CD14-positive monocyte (primary cell): ENCODE measurements at regions not wholly inside any gene's neighbourhood (a gene's known extent, or its start where the extent isn't known, plus 50 kb on each side); places are given as distances from the start of the nearest gene placed in this dataset.

Experiments
- DNase-seq, 3 donors: peaks; one replicate each; pipeline ENCODE4 v3.0.0-alpha.2; 2011 to 2022
- H2AFZ ChIP-seq: 2 replicates; pipeline ENCODE4 v1.6.0; 2012; ENCODE audit warnings: mild to moderate bottlenecking, low read depth, low read length, inconsistent platforms; ENCODE audit not compliant: insufficient read depth, poor library complexity, severe bottlenecking
- H3K27ac ChIP-seq, 2 donors: 1 replicate in 1 of 2; 2 replicates in 1 of 2; pipeline ENCODE4 v1.5.1; 2012 to 2013; ENCODE audit warnings: low read length in 2 of 2, control low read depth in 1 of 2, inconsistent platforms in 1 of 2, low read depth in 1 of 2, mild to moderate bottlenecking in 1 of 2
- H3K27me3 ChIP-seq, 2 donors: one replicate each; pipeline versions ENCODE4 v1.6.0 to v1.6.1; 2011 to 2013; ENCODE audit warnings: low read length in 2 of 2; ENCODE audit not compliant: control insufficient read depth in 2 of 2, insufficient read depth in 2 of 2
- H3K36me3 ChIP-seq, 2 donors: replicated peaks in 1 of 2; 1 replicate in 1 of 2; 2 replicates in 1 of 2; pipeline versions ENCODE4 v1.5.1 to v1.6.1; 2012 to 2013; ENCODE audit warnings: low read length in 2 of 2, control low read depth in 1 of 2, inconsistent platforms in 1 of 2, mild to moderate bottlenecking in 1 of 2; ENCODE audit not compliant: insufficient read depth in 2 of 2, control insufficient read depth in 1 of 2
- H3K4me1 ChIP-seq, 2 donors: 1 replicate in 1 of 2; 2 replicates in 1 of 2; pipeline versions ENCODE4 v1.5.1 to v1.6.1; 2012 to 2013; ENCODE audit warnings: low read length in 2 of 2, control low read depth in 1 of 2, inconsistent platforms in 1 of 2, mild to moderate bottlenecking in 1 of 2, moderate library complexity in 1 of 2; ENCODE audit not compliant: insufficient read depth in 2 of 2, control insufficient read depth in 1 of 2
- H3K4me2 ChIP-seq: replicated peaks from 2 replicates; pipeline ENCODE3; 2012; ENCODE audit warnings: low read length, moderate library complexity, mild to moderate bottlenecking; ENCODE audit not compliant: poor library complexity, severe bottlenecking; ENCODE audit errors: extremely low read depth
- H3K4me3 ChIP-seq, 3 experiments: fragments of 200-600 bp in 1 of 3; sonication (generic) in 1 of 3; replicated peaks in 1 of 3; 1 replicate in 2 of 3; 2 replicates in 1 of 3; pipeline ENCODE4 v1.5.1; 2011 to 2013; ENCODE audit warnings: low read length in 3 of 3, mild to moderate bottlenecking in 3 of 3, control low read depth in 2 of 3, low read depth in 2 of 3, inconsistent platforms in 1 of 3, moderate library complexity in 1 of 3
- H3K79me2 ChIP-seq: 2 replicates; pipeline ENCODE4 v1.6.0; 2012; ENCODE audit warnings: mild to moderate bottlenecking, control low read depth, inconsistent platforms, low read length, moderate library complexity; ENCODE audit not compliant: insufficient read depth
- H3K9ac ChIP-seq: 2 replicates; pipeline ENCODE4 v1.6.0; 2017; ENCODE audit warnings: low read length, mild to moderate bottlenecking; ENCODE audit not compliant: insufficient read depth, poor library complexity, severe bottlenecking
- H3K9me3 ChIP-seq, 2 donors: replicated peaks in 1 of 2; 1 replicate in 1 of 2; 2 replicates in 1 of 2; pipeline versions ENCODE4 v1.5.1 to v1.6.1; 2012 to 2013; ENCODE audit warnings: low read length in 2 of 2, control low read depth in 1 of 2; ENCODE audit not compliant: control insufficient read depth in 1 of 2, insufficient read depth in 1 of 2
- H4K20me1 ChIP-seq: 2 replicates; pipeline ENCODE4 v1.6.0; 2012; ENCODE audit warnings: mild to moderate bottlenecking, low read length, control low read depth, moderate library complexity; ENCODE audit not compliant: insufficient read depth
- H3K27ac Mint-ChIP-seq, 7 donors: one replicate each; pipeline ENCODE4 v1.8.0; 2020; ENCODE audit warnings: mild to moderate bottlenecking in 7 of 7, mixed read lengths in 7 of 7, moderate library complexity in 6 of 7, inconsistent platforms in 2 of 7
- H3K27me3 Mint-ChIP-seq, 3 donors: one replicate each; pipeline ENCODE4 v1.8.0; 2021 to 2022; ENCODE audit warnings: low read depth in 3 of 3, mild to moderate bottlenecking in 3 of 3, mixed read lengths in 3 of 3, moderate library complexity in 3 of 3, inconsistent platforms in 1 of 3
- H3K36me3 Mint-ChIP-seq, 2 donors: one replicate each; pipeline ENCODE4 v1.8.0; 2020; ENCODE audit warnings: mixed read lengths in 2 of 2, inconsistent platforms in 1 of 2, mild to moderate bottlenecking in 1 of 2
- H3K4me1 Mint-ChIP-seq: one replicate; pipeline ENCODE4 v1.8.0; 2020; ENCODE audit warnings: mild to moderate bottlenecking, mixed read lengths
- H3K4me3 Mint-ChIP-seq, 2 donors: one replicate each; pipeline ENCODE4 v1.8.0; 2020; ENCODE audit warnings: mild to moderate bottlenecking in 2 of 2, mixed read lengths in 2 of 2, moderate library complexity in 1 of 2
- H3K9me3 Mint-ChIP-seq, 7 donors: one replicate each; pipeline ENCODE4 v1.8.0; 2020 to 2022; ENCODE audit warnings: mixed read lengths in 7 of 7, mild to moderate bottlenecking in 6 of 7, moderate library complexity in 6 of 7, inconsistent platforms in 2 of 7
- CTCF ChIP-seq: fragments of 200-600 bp; IDR thresholded peaks from one replicate; pipeline ENCODE4 v1.8.0; 2022; ENCODE audit warnings: antibody characterized with exemption, mild to moderate bottlenecking
- WGBS: methylation state at CpG from one replicate; pipeline ENCODE4 v1.1.5; 2013; ENCODE audit warnings: missing lambda C conversion rate; ENCODE audit not compliant: insufficient coverage; 5-methylcytosine and 5-hydroxymethylcytosine counted together
- intact Hi-C, 2 donors: fragments of 100-400 bp; cut with micrococcal nuclease; formaldehyde crosslinking; loops; one replicate each; pipeline versions ENCODE4 v1.15.0 to v1.15.1; 2023

- WGBS = 67% methylated on average over 1 of the region's 3 CpGs
These were observed 150.9 kb upstream of the MTPN start for GRCh38 chr7:136128050-136128449.

GRCh38 chr7:136123352-136123751 lies 146.2 kb upstream of the MTPN start:
- no peaks in the 10 kb centered on the region for H3K36me3 Mint-ChIP-seq
- intact Hi-C loops = no loop called here
- H3K4me3 Mint-ChIP-seq = no peak overlapping the region
- Histone ChIP-seq H3K4me1 (no peaks in the 10 kb centered on the region), H3K27ac (no peak overlapping the region), H3K27me3 (no peaks in the 10 kb centered on the region), H3K4me2 (no peak overlapping the region), H3K4me3 (no peak overlapping the region), H4K20me1 (no peaks in the 10 kb centered on the region), H3K9ac (no peak overlapping the region), H2AFZ (no peak overlapping the region), H3K36me3 (no peaks in the 10 kb centered on the region), H3K79me2 (no peaks in the 10 kb centered on the region), H3K9me3 (no peaks in the 10 kb centered on the region)
- no peak for TF ChIP-seq CTCF
- peaks cover 0 to 5% (median 2%) of the 10 kb centered on the region in 7 donors for H3K9me3 Mint-ChIP-seq
- H3K27me3 Mint-ChIP-seq = peaks cover 0 to 2% (median 1%) of the 10 kb centered on the region in 3 donors
- no peaks in the 10 kb centered on the region for H3K4me1 Mint-ChIP-seq
- no peak for DNase-seq
- H3K27ac Mint-ChIP-seq = no peak overlapping the region
- 67% methylated on average over 2 of the region's 3 CpGs for WGBS

More at GRCh38 chr7:136128050-136128449, 150.9 kb upstream of the MTPN start:
- no peak overlapping the region for H3K4me3 Mint-ChIP-seq
- Histone ChIP-seq H3K79me2 (no peaks in the 10 kb centered on the region), H3K27me3 (no peaks in the 10 kb centered on the region), H3K4me2 (no peak overlapping the region), H3K36me3 (no peaks in the 10 kb centered on the region), H3K9me3 (no peaks in the 10 kb centered on the region), H2AFZ (no peak overlapping the region), H3K27ac (no peak overlapping the region), H3K4me1 (no peaks in the 10 kb centered on the region), H3K9ac (no peak overlapping the region), H3K4me3 (no peak overlapping the region), H4K20me1 (no peaks in the 10 kb centered on the region)
- H3K4me1 Mint-ChIP-seq = no peaks in the 10 kb centered on the region
- TF ChIP-seq CTCF = no peak
- intact Hi-C loops = no loop called here
- no peak for DNase-seq
- H3K27ac Mint-ChIP-seq = no peak overlapping the region
- H3K36me3 Mint-ChIP-seq = no peaks in the 10 kb centered on the region
- H3K27me3 Mint-ChIP-seq = peaks cover 0 to 3% (median 2%) of the 10 kb centered on the region in 3 donors
- H3K9me3 Mint-ChIP-seq = peaks cover 0 to 5% (median 2%) of the 10 kb centered on the region in 7 donors
